Progenitor cell of endocrine pancreas (in vitro differentiated cells): ENCODE measurements at regions not wholly inside any gene's neighbourhood (a gene's known extent, or its start where the extent isn't known, plus 50 kb on each side); places are given as distances from the start of the nearest gene placed in this dataset.

Source experiments
- DNase-seq: peaks from one replicate; pipeline ENCODE4 v3.0.0; 2021; ENCODE audit warnings: low spot score; ENCODE audit not compliant: unreplicated experiment
- H3K27ac Mint-ChIP-seq: 2 replicates; pipeline ENCODE4 v1.8.0; 2021; ENCODE audit warnings: mild to moderate bottlenecking, moderate library complexity, mixed read lengths
- H3K27me3 Mint-ChIP-seq: 2 replicates; pipeline ENCODE4 v1.8.0; 2021; ENCODE audit warnings: mixed read lengths
- H3K36me3 Mint-ChIP-seq: 2 replicates; pipeline ENCODE4 v1.8.0; 2022; ENCODE audit warnings: mixed read lengths; ENCODE audit not compliant: insufficient read depth
- H3K4me1 Mint-ChIP-seq: 2 replicates; pipeline ENCODE4 v1.8.0; 2021; ENCODE audit warnings: low read depth, mixed read lengths
- H3K4me3 Mint-ChIP-seq: 2 replicates; pipeline ENCODE4 v1.8.0; 2021; ENCODE audit warnings: low read depth, mild to moderate bottlenecking, moderate library complexity, mixed read lengths
- H3K9me3 Mint-ChIP-seq: 2 replicates; pipeline ENCODE4 v1.8.0; 2021; ENCODE audit warnings: low read depth, mixed read lengths
- TF ChIP-seq, protein P1 (sequence below): fragments of 200-600 bp; sonication (generic); IDR thresholded peaks from one replicate; pipeline ENCODE4 v1.5.0; 2021; ENCODE audit warnings: antibody characterized with exemption, mild to moderate bottlenecking; ENCODE audit not compliant: unreplicated experiment

DNA sequence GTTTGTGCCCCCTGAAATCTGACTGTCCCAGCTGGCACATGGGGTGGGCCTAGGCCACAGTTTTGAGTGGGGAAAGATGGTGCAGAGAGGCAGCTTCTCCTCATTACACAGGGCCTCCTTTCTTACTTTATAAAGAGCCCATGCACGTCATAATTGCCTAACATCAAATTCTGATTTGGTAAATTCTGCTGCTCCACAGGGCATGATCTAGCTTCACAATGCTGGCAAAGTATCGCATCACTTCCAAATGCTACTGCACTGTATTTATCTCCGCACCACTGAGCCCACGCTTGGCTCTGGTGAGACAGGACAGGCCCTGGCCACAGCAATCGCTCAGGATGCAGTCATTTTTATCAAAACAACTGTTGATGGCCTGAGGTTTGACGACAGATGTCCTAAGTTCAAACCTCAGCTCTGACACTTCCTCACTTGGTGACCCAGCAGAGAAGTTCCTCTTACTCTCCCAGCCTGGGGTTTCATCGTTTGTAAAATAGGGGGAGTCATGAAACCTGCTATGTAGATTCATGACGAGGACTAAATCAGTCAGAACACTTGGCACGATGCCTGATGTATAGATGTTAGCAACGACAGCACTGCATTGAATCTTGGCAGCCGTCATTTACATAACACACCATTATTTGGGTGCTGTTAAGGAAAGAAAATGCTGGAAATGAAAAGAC lies 187.9 kb downstream of the TTLL2 start:
- no peak for DNase-seq
- Mint-ChIP-seq H3K4me1 (peaks cover 1% of the 10 kb centered on the region), H3K36me3 (no peaks in the 10 kb centered on the region), H3K27ac (no peak overlapping the region), H3K4me3 (no peak overlapping the region), H3K9me3 (no peaks in the 10 kb centered on the region), H3K27me3 (peaks cover 4% of the 10 kb centered on the region)
- TF ChIP-seq, protein P1, sequence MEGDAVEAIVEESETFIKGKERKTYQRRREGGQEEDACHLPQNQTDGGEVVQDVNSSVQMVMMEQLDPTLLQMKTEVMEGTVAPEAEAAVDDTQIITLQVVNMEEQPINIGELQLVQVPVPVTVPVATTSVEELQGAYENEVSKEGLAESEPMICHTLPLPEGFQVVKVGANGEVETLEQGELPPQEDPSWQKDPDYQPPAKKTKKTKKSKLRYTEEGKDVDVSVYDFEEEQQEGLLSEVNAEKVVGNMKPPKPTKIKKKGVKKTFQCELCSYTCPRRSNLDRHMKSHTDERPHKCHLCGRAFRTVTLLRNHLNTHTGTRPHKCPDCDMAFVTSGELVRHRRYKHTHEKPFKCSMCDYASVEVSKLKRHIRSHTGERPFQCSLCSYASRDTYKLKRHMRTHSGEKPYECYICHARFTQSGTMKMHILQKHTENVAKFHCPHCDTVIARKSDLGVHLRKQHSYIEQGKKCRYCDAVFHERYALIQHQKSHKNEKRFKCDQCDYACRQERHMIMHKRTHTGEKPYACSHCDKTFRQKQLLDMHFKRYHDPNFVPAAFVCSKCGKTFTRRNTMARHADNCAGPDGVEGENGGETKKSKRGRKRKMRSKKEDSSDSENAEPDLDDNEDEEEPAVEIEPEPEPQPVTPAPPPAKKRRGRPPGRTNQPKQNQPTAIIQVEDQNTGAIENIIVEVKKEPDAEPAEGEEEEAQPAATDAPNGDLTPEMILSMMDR = no peak

DNA sequence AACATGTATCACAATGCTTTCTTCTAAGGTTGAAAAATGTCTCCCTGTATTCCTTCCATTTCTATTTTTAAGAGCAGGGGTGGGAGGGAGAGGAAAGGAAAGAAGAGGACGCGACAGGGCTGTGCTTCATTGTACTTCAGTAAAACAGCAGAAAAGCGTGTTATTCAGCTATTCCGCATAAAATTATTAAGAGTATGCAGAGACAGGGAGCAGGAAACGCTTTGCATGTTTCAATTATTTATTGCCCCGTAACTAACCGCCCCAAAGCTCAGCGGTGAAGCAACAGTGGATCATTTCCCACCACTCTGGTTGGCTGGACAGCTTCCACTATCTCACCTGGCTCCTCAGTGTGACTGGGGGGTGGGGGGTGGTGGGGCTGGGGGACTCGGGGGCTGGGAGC lies 188.9 kb downstream of the TTLL2 start:
- H3K27me3 Mint-ChIP-seq = peaks cover 4% of the 10 kb centered on the region
- H3K36me3 Mint-ChIP-seq = no peaks in the 10 kb centered on the region
- DNase-seq = no peak
- peak overlapping the region; percentile 39 for H3K27ac Mint-ChIP-seq
- TF ChIP-seq, protein P1 = no peak
- H3K4me1 Mint-ChIP-seq = peaks cover 5% of the 10 kb centered on the region
- H3K4me3 Mint-ChIP-seq = no peak overlapping the region
- no peaks in the 10 kb centered on the region for H3K9me3 Mint-ChIP-seq

DNA sequence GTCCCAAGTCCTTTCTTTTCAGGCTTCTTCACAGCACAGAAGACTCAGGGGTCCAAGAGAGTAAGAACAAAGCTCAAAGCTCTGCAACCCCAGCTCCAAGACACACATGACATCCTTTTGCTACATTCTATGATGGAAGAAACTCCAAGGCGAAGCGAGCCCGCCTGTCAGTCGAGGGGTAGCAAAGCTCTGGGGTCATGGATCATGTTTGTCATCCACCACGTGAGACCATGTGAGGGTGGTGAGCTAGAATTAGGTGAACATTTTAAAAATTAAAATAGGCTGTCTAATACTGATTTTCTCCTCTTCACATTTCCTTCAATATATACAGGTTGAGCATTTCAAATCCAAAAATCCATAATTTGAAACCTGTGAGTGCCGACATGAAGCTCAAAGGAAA lies 189.6 kb downstream of the TTLL2 start:
- TF ChIP-seq, protein P1 = no peak
- peaks cover 5% of the 10 kb centered on the region for H3K4me1 Mint-ChIP-seq
- DNase-seq = no peak
- H3K9me3 Mint-ChIP-seq = no peaks in the 10 kb centered on the region
- no peak overlapping the region for H3K27ac Mint-ChIP-seq
- no peaks in the 10 kb centered on the region for H3K36me3 Mint-ChIP-seq
- no peak overlapping the region for H3K4me3 Mint-ChIP-seq
- H3K27me3 Mint-ChIP-seq = no peaks in the 10 kb centered on the region

DNA sequence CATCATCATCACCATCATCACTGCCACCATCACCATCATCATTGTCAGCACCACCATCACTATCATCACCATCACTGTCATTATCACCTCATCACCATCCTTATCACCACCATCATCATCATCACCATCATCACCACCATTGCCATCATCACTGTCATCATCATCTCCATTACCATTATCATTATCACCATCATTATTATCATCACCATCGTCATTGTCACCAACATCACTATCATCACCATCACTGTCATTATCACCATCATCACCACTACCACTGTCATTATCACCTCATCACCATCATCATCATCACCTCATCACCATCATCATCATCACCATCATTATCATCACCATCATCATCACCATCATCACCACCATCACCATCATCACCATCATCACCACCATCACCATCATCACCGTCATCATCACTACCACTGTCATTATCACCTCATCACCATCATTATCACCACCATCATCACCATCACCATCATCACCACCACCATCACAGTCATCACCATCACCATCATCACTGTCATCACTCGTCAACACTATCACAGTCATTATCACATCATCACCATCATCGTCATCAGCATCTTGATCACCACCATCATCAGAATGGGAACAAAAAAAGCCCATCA lies 191.1 kb downstream of the TTLL2 start:
- no peak for DNase-seq
- Mint-ChIP-seq H3K36me3 (no peaks in the 10 kb centered on the region), H3K27me3 (no peaks in the 10 kb centered on the region), H3K9me3 (no peaks in the 10 kb centered on the region), H3K4me3 (no peak overlapping the region), H3K27ac (no peak overlapping the region), H3K4me1 (peaks cover 5% of the 10 kb centered on the region)
- TF ChIP-seq, protein P1 = no peak

DNA sequence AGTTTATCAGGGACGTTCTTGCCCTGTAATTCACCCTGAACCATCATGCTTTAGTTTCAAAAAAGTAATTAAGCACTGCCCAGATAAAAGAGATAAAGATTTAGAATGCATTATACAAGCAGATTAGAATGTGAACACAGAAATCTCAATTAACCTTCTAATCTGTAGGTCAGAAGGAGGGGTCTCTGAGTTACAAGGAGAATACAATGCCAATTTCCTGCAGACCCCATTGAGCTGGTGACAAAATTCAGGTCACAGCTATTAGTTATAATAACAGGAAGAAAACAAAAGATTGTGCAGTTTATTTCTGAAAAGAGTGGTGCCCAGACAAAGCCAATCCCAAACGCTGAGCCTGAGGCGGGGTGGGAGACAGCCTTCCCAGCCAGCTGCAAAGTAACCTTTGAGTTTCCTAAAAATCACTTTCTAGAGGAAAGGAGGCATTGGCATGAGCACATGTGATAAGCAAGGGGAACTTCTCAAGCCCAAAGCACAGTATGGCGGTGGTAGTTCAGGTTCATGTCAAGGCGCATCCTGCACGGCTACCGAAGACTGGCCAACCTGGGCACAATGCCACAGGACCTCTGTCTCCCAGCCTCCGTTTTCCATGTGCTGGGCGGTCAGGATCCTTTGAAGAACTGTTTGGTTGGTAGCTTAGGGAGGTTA lies 192.5 kb downstream of the TTLL2 start:
- H3K27me3 Mint-ChIP-seq = no peaks in the 10 kb centered on the region
- no peaks in the 10 kb centered on the region for H3K36me3 Mint-ChIP-seq
- TF ChIP-seq, protein P1 = no peak
- no peaks in the 10 kb centered on the region for H3K9me3 Mint-ChIP-seq
- H3K4me1 Mint-ChIP-seq = peaks cover 5% of the 10 kb centered on the region
- no peak overlapping the region for H3K27ac Mint-ChIP-seq
- DNase-seq = no peak
- no peak overlapping the region for H3K4me3 Mint-ChIP-seq
